ENCODE measurements at regions not wholly inside any gene's neighbourhood (a gene's known extent, or its start where the extent isn't known, plus 50 kb on each side); places are given as distances from the start of the nearest gene placed in this dataset.
"Not testable (repeated sequence)": the region's sequence is repeated elsewhere in the genome, so short reads cannot be mapped to it uniquely, and the experiment has no call there.

DNA sequence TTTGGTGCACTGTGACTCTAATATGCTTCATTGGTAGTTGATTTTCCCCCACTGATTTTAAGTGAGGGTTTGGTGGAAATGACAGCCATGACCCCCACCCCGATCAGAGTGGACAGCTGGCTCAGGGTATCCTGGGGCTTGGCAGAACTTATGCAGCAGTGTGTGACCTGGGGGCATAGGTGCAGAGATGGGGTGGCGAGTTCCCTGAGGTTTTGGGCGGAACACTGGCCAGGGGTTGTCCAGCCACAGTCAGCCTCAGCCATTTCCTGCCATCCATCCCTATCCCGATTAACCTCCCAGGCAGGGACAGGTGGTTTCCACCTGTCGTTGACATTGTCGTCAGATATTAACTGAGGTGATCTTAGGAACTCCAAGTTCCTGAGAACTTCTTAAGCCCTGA lies 155.8 kb upstream of the CHST15 start:
- no peak for DNase-seq (ENCODE audit: extremely low read depth, low read depth)

DNA sequence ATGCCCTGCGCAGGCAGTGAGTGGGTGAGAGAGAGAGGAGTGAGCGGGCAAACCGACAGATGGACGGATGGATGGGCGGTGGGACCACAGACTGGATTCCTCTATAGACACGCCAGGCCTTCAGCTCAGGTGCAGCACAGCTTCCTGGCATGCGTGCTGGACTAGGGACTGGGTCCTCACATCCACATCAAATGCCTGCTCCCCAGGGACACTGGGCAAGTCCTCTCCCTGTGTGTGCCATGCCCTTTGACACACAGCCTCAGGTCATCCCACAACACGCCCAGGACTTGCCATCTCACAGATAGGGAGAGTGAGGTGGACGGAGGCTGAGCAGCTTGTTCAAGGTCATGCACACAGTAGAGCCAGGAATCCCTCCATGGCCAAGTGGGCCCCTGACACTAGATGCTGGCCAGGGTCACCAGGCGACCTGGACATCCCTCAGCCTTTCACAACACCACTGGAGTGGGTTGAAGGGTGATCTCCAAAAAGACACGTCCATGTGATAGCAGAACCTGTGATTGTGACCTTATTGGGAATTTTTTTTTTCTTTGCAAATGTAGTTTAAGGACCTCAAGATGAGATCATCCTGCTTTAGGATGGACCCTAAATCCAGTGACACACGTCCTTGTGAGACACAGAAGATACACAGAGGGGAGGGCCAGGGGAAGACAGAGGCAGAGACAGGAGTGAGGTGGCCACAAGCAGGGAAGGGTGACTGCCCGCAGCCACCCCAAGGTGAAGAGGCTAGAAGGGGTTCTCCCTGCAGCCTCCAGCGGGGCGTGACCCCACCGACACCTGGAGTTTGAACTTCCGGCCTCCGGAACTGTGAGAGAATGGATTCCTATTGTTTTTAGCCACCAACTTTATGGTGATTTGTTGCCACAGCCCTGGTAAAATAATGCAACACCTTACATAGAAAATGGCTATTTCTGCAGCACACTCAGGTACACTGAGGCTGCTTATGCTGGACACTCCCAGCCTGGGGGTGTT lies 155.0 kb upstream of the CHST15 start:
- DNase-seq (ENCODE audit: extremely low read depth, low read depth), result no peak

- no peak for DNase-seq (ENCODE audit: extremely low read depth, low read depth)
These were observed 152.5 kb upstream of the CHST15 start for GRCh38 chr10:124245806-124246440.

DNA sequence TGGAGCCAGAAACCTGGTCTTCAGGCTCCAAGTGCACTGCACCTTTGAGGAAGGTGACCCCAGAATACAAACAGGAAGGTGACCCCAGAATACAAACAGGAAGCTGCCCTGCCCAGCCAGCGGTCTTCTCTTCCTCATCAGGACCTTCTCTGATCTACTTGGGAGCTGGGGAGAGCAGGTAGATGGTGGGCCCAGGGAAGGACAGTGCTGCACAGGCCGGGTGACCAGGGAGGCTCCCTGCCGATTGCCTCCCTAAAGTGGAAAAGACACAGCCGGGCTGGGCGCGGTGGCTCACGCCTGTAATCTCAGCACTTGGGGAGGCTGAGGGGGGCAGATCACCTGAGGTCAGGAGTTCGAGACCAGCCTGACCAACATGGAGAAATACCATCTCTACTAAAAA lies 151.8 kb upstream of the CHST15 start:
- DNase-seq (ENCODE audit: extremely low read depth, low read depth), result no peak

DNA sequence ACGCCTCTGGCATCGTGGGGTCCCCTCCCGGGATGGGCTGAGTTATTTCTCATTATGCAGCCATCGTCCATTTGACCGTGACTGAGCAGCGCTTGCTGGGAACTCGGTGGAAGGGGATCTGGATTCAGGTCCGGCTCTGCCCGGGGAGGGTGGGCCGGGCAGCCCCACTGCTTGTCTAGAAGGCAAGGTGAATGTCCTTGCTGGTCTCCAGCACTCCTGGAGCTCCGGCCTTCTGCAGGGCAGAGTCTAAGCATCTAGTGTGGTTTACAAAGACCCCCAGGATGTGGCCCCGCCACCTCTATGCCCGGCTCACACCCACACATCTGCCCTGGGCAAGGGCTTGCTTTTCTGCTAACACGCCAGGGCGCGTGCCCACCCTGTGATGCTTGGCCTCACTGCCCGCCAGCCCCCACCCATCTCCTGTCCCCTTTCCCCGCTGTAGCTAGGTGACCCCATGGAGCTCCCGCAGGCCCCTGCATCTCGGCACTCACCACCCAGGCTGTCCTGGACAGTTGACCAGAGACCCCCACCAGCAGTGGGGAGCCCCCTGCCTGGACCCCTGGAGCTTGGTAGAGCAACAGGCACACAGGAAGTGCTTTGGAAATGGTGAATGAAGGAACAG lies 151.0 kb upstream of the CHST15 start:
- no peak for DNase-seq (ENCODE audit: extremely low read depth, low read depth)

DNA sequence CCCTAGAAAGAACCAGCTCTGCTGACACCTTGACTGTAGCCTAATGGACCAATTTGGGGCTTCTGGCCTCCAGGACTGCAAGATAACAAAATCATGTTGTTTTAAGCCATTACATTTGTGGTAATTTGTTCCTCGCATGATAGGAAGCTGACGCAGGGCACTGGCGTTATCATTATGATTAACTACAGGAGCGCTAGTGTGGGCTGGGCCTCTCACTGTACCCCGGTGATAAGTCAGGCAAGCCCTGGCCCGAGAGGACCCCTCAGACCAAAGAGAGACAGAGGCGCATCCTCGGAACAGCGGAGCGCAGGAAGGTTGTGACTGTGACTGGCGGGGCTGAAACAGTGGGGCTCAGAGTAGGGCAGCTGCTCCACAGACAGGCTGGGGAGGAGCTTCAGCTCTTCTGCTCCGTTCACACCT lies 150.3 kb upstream of the CHST15 start:
- DNase-seq (ENCODE audit: extremely low read depth, low read depth), result no peak

DNA sequence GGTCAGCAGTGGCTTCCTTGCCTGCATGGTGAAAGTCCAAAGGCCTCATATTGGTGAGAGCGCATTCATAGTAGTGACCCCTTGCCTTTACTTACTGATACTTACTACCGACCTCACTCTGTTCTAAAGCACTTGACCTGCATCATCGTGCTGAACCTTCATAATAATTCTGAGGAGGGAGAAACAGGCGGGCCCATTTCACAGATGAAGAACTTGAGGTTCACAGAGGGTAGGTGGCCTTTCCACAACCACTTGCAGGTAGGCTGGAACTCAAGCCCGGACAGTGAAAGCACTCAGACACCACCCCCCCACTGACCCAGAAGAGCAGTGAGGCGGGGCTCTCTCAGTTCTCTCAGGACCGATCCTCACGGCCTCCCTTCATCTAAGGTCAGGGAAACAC lies 149.4 kb upstream of the CHST15 start:
- DNase-seq (ENCODE audit: extremely low read depth, low read depth), result no peak

- DNase-seq (ENCODE audit: extremely low read depth, low read depth), result no peak
These were observed 149.0 kb upstream of the CHST15 start for GRCh38 chr10:124242365-124242764.

GRCh38 chr10:124241510-124241909 lies 148.1 kb upstream of the CHST15 start:
- DNase-seq (ENCODE audit: extremely low read depth, low read depth), result not testable (repeated sequence)

DNA sequence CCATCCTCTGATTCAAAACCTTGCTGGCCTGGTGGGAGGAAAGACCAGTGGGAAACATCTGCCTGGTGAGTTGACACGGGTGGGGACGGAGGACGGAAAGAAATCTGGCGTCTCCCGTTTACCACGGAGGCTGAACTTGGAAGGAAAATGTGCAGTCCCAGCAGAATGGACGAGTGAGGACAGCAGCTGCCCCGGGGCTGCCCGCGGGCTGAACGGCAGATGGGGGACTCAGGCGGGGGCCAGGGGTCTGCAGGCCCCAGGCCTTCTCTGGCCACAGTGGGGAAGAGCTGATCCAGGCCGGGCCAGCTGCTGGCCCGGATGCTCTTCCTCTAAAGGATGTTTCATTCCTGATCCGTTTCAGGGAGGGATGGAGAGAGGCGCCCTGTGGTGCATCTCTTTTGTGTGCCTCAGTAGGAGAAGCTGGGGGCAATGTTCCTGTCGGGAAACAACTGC lies 147.5 kb upstream of the CHST15 start:
- no peak for DNase-seq (ENCODE audit: extremely low read depth, low read depth)

DNA sequence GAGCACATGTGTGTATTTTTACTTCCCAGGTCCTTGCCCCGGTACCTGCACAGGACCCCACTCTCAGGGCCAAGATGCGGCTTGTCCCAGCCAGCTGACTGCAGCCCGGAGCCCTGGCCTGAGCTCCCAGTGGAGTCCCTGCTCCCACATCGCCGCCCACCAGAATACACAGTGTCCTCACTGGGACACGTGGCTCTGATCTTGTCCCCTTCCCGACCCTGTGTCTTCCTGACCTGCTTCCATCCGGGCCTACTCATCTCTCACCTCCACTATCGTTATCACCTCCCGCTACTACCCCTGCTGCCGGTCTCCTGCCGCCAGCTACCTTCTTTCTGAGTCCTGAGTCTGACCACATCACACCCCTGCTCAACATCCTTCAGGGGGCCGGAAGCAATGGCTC lies 146.3 kb upstream of the CHST15 start:
- no peak for DNase-seq (ENCODE audit: extremely low read depth, low read depth)

- DNase-seq (ENCODE audit: extremely low read depth, low read depth), result no peak
These were observed 145.7 kb upstream of the CHST15 start for GRCh38 chr10:124239134-124239533.

DNA sequence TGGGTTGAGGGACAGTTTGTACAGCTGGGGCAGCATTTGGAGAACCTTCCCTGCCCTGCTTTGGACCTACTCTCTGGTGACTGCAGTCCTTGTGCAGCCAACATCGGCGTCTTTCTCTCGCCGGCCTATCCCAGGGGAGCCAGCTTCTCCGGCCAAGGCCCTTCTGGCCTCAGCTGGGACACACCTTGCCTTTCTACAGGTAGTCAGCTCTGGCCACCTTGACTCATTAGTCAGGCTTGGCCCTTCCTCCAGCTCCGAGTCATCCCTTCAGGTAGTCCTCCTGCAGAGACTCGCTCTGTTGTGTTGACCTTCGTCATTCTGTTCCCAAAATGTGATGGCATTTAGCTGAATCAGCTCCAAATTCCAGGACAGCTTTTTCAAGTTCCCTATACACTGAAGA lies 145.0 kb upstream of the CHST15 start:
- no peak for DNase-seq (ENCODE audit: extremely low read depth, low read depth)

DNA sequence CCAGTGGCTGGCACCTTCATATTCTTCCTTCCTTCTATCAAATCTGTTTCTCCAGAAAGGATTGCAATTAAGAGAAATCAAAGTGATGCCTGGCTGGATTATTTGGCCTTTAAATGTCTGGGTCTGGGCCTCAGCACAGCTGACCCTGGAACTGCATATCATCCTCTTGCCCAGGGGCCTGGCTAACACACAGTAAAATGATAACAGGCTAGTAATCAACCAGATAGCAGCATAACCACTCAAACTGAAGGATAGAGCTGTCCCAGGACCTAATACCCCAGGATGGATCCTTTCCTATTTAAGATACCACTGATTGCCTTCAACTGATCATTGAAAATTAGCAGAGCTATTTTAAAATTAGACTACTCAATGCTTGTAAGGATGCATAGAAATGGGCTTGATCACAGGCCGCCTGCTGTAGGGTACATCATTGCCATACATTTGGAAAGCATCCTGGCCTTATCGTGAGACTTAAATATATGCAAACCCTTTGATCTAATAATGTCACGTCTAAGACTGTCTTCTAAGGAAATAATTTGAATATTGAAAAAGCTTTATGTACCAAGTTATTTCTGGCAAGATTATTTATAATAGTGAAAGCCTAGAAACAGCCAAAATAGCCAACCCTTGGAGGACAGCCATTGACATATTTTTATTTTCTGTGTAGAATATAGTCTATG lies 144.0 kb upstream of the CHST15 start:
- DNase-seq (ENCODE audit: extremely low read depth, low read depth), result no peak

- DNase-seq (ENCODE audit: extremely low read depth, low read depth), result no peak
These were observed 143.4 kb upstream of the CHST15 start for GRCh38 chr10:124236816-124237215.

DNA sequence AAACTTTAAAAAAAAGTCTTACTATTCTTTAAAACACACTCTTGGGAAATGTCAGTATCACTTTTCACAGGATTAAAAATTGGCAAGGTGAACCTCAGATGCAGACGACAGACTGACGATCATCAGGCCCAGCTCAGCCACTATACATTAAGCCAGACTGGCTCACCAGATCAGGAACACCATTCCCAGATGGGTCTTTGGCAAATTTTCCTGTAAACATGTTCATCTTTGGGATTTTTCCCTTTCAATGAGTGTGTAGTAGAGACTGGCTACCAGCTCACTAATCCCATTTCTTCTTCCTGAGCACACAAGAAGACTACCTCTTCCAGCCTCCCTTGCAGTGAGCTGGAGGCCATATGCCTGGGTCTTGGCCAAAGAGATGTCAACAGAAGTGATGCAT lies 142.7 kb upstream of the CHST15 start:
- DNase-seq (ENCODE audit: extremely low read depth, low read depth), result no peak

GRCh38 chr10:124235232-124235631 lies 141.8 kb upstream of the CHST15 start:
- no peak for DNase-seq (ENCODE audit: extremely low read depth, low read depth)

DNA sequence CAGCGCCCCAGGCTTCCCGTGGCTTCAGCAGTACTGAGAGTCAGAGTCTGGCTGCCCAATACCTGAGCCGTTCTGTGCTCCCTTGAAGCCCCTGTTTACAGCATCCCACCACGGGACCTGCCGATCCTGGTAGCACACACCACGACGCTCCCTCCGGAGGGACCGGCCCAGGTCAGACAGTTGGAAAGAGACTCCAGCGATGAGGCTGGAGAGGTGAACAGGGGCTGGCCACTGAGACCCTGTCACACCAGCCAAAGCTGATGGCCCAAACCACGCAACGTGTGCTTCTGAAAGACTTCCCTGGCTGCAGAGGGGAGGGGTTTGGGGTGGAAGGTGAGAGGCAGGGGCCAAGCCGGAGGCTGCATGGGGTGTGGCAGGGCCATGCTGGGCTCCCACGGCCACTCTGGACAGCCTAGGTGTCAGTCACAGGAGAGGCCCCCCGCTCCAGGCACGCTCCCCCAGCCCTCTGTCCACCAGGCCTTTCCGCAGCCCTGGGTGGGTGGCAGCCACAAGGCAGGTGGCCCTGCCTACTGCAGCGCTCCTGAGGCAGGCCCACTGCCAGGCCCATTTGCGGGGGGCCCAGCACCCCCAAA lies 140.2 kb upstream of the CHST15 start:
- no peak for DNase-seq (ENCODE audit: extremely low read depth, low read depth)

GRCh38 chr10:124232686-124233545 lies 139.5 kb upstream of the CHST15 start:
- DNase-seq (ENCODE audit: extremely low read depth, low read depth), result no peak
